Keratinocyte (primary cell): ENCODE measurements at regions not wholly inside any gene's neighbourhood (a gene's known extent, or its start where the extent isn't known, plus 50 kb on each side); places are given as distances from the start of the nearest gene placed in this dataset.

Source experiments
- EZH2 ChIP-seq: IDR thresholded peaks from one replicate; pipeline ENCODE4 v1.6.1; 2012; ENCODE audit warnings: inconsistent platforms, mild to moderate bottlenecking, low read length, moderate library complexity
- TF ChIP-seq, protein P1 (sequence below), 3 experiments: IDR thresholded peaks in 1 of 3; conservative IDR thresholded peaks in 1 of 3; optimal IDR thresholded peaks in 1 of 3; 2 replicates in 2 of 3; 3 replicates in 1 of 3; pipeline versions ENCODE3 to v1.5.1; 2011; ENCODE audit warnings: low read length in 3 of 3, mild to moderate bottlenecking in 3 of 3, moderate library complexity in 2 of 3, control low read depth in 1 of 3, inconsistent platforms in 1 of 3; ENCODE audit not compliant: insufficient read depth in 2 of 3; ENCODE audit errors: extremely low read depth in 1 of 3

DNA sequence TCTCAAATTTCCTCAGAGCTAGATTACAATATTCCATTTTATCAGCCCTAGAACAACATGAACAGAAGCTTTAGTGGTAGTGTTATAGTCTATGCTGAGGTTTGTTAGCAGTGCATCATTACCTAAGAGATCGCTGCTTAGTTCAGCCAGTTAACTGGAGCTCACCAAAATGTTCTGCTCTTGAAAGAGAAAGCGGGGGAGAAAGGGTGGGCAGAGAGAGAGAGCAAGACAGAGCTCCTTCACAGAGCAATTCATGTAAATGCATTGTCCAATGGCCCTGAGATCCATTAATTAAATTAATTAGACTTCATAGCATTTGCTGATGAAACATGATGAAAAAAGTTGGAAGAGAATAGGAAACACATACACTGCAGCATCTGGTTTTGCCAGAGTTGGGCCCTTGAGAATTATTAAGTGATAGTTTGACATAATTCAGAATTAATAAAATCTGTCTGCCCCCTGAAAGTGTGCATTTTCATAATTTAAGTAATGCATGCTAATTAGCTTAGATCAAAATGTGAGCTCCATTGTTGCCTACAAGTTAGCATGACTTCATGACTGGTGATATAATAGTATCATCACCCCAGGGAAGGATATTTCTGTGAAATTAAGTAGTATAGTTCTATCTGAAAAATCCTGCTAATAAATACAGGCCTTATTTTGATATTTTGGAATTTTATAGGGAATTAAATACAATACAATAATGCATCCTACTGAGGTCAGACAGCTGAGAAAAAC lies 86.9 kb upstream of the LYSMD4 start:
- TF ChIP-seq, protein P1, sequence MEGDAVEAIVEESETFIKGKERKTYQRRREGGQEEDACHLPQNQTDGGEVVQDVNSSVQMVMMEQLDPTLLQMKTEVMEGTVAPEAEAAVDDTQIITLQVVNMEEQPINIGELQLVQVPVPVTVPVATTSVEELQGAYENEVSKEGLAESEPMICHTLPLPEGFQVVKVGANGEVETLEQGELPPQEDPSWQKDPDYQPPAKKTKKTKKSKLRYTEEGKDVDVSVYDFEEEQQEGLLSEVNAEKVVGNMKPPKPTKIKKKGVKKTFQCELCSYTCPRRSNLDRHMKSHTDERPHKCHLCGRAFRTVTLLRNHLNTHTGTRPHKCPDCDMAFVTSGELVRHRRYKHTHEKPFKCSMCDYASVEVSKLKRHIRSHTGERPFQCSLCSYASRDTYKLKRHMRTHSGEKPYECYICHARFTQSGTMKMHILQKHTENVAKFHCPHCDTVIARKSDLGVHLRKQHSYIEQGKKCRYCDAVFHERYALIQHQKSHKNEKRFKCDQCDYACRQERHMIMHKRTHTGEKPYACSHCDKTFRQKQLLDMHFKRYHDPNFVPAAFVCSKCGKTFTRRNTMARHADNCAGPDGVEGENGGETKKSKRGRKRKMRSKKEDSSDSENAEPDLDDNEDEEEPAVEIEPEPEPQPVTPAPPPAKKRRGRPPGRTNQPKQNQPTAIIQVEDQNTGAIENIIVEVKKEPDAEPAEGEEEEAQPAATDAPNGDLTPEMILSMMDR (optimal IDR thresholded peaks at IDR 0.05 in 1 of 3, IDR thresholded peaks at IDR 0.05 in 1 of 3, conservative IDR thresholded peaks at IDR 0.05 in 1 of 3; ENCODE audit: extremely low read depth in 1 of 3, insufficient read depth in 2 of 3, low read length in 3 of 3): no peak
- TF ChIP-seq EZH2: no peak
